ENCODE measurements at regions not wholly inside any gene's neighbourhood (a gene's known extent, or its start where the extent isn't known, plus 50 kb on each side); places are given as distances from the start of the nearest gene placed in this dataset.
"Not testable (repeated sequence)": the region's sequence is repeated elsewhere in the genome, so short reads cannot be mapped to it uniquely, and the experiment has no call there.

DNA sequence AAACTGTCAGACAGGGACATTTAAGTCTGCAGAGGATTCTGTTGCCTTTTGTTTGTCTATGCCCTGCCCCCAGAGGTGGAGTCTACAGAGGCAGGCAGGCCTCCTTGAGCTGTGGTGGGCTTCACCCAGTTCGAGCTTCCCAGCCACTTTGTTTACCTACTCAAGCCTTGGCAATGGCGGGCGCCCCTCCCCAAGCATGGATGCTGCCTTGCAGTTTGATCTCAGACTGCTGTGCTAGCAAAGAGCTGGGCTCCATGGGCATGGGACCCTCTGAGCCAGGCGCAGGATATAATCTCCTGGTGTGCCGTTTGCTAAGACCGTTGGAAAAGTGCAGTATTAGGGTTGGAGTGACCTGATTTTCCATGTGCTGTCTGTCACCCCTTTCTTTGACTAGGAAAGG, 734.9 kb downstream of the TENT5A start:
- not testable (repeated sequence) for TF ChIP-seq POLR2A (IDR thresholded peaks at IDR 0.05; ENCODE audit: low read depth); EP300 (IDR thresholded peaks at IDR 0.05)
- TF ChIP-seq, protein P1, sequence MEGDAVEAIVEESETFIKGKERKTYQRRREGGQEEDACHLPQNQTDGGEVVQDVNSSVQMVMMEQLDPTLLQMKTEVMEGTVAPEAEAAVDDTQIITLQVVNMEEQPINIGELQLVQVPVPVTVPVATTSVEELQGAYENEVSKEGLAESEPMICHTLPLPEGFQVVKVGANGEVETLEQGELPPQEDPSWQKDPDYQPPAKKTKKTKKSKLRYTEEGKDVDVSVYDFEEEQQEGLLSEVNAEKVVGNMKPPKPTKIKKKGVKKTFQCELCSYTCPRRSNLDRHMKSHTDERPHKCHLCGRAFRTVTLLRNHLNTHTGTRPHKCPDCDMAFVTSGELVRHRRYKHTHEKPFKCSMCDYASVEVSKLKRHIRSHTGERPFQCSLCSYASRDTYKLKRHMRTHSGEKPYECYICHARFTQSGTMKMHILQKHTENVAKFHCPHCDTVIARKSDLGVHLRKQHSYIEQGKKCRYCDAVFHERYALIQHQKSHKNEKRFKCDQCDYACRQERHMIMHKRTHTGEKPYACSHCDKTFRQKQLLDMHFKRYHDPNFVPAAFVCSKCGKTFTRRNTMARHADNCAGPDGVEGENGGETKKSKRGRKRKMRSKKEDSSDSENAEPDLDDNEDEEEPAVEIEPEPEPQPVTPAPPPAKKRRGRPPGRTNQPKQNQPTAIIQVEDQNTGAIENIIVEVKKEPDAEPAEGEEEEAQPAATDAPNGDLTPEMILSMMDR (IDR thresholded peaks at IDR 0.05) = not testable (repeated sequence)

Measured in esophagus muscularis mucosa (tissue), 4 donors.